HCT116 (cell line): ENCODE measurements at regions not wholly inside any gene's neighbourhood (a gene's known extent, or its start where the extent isn't known, plus 50 kb on each side); places are given as distances from the start of the nearest gene placed in this dataset.

Experiments
- ATAC-seq: fragments of 200-7000 bp; cut with Tn5 transposase; 2 replicates; pipeline ENCODE4 v1.9.1; 2020; ENCODE audit warnings: mild to moderate bottlenecking, moderate library complexity
- BruUV-seq: library from RNA; stranded (reverse); fragments of 400-500 nt; replicated peaks from 2 replicates; lab custom pipeline; 2021; lab: Mats Ljungman, UMichigan
- CTCF ChIA-PET: fragments of 300-600 bp; sonication (Branson Sonifier 250); formaldehyde crosslinking; loops from one replicate; lab custom pipeline; 2021; ENCODE audit warnings: antibody characterized with exemption; lab: Charles Lee
- POLR2A ChIA-PET: fragments of 300-600, 350-600 bp; sonication (Branson Sonifier 250); formaldehyde crosslinking; loops from one replicate; lab custom pipeline; 2021; ENCODE audit warnings: antibody characterized with exemption; lab: Charles Lee
- RAD21 ChIA-PET, 2 experiments: fragments of 300-600 bp; sonication (Branson Sonifier 250); formaldehyde crosslinking; loops; one replicate each; lab custom pipeline; 2023; ENCODE audit warnings: low total read pairs in 2 of 2; ENCODE audit not compliant: uncharacterized antibody in 2 of 2, unreplicated experiment in 2 of 2, low non-redundant PET in 1 of 2; lab: Charles Lee
- DNase-seq: peaks from one replicate; pipeline ENCODE4 v3.0.0-alpha.2; 2010; ENCODE audit warnings: low read depth, low spot score
- H2AFZ ChIP-seq: fragments of 200-600 bp; shearing (Covaris generic), sonication (generic); 2 replicates; pipeline ENCODE4 v1.6.1; 2017; ENCODE audit warnings: low read depth, mixed run types, mixed read lengths, antibody characterized with exemption, low read length; ENCODE audit not compliant: poor library complexity, severe bottlenecking
- H3K27ac ChIP-seq: 2 replicates; pipeline ENCODE4 v1.5.1; 2012; ENCODE audit warnings: low read depth, low read length
- H3K27me3 ChIP-seq: fragments of 200-600 bp; sonication (generic); 2 replicates; pipeline ENCODE4 v1.6.1; 2016; ENCODE audit warnings: mixed run types, low read length, mixed read lengths; ENCODE audit not compliant: insufficient read depth
- H3K36me3 ChIP-seq, 2 experiments: fragments of 200-500 bp in 1 of 2; fragments of 200-600 bp in 1 of 2; sonication (Bioruptor generic) in 1 of 2; sonication (generic) in 1 of 2; 2 replicates each; pipeline versions ENCODE4 v1.5.1 to v1.6.1; 2014 to 2016; ENCODE audit warnings: low read length in 2 of 2, inconsistent platforms in 1 of 2, mixed read lengths in 1 of 2, mixed run types in 1 of 2; ENCODE audit not compliant: insufficient read depth in 2 of 2, control insufficient read depth in 1 of 2
- H3K4me1 ChIP-seq, 2 experiments: fragments of 200-600 bp in 1 of 2; sonication (generic) in 1 of 2; 2 replicates each; pipeline versions ENCODE4 v1.5.1 to v1.6.1; 2012 to 2017; ENCODE audit warnings: low read length in 2 of 2, inconsistent platforms in 1 of 2, mild to moderate bottlenecking in 1 of 2, mixed read lengths in 1 of 2, mixed run types in 1 of 2, moderate library complexity in 1 of 2; ENCODE audit not compliant: insufficient read depth in 2 of 2, control insufficient read depth in 1 of 2
- H3K4me2 ChIP-seq: fragments of 200-600 bp; sonication (generic); 2 replicates; pipeline ENCODE4 v1.6.1; 2017; ENCODE audit warnings: mixed run types, low read length, mixed read lengths
- H3K4me3 ChIP-seq, 2 experiments: fragments of 200-600 bp in 1 of 2; sonication (generic) in 1 of 2; replicated peaks in 1 of 2; 2 replicates each; pipeline ENCODE4 v1.5.1; 2011 to 2016; ENCODE audit warnings: low read length in 2 of 2, control low read depth in 1 of 2, low read depth in 1 of 2, mild to moderate bottlenecking in 1 of 2, mixed read lengths in 1 of 2, mixed run types in 1 of 2
- H3K79me2 ChIP-seq: fragments of 200-600 bp; sonication (generic); 2 replicates; pipeline ENCODE4 v1.6.1; 2017; ENCODE audit warnings: mild to moderate bottlenecking, mixed run types, low read length, moderate library complexity, mixed read lengths; ENCODE audit not compliant: insufficient read depth
- H3K9ac ChIP-seq: fragments of 200-600 bp; sonication (generic); 2 replicates; pipeline ENCODE4 v1.6.1; 2016; ENCODE audit warnings: low read length, mixed read lengths
- H3K9me2 ChIP-seq: fragments of 200-600 bp; sonication (generic), shearing (Covaris generic); 2 replicates; pipeline ENCODE4 v1.6.1; 2017; ENCODE audit warnings: mixed run types, mild to moderate bottlenecking, moderate library complexity; ENCODE audit not compliant: insufficient read depth
- H3K9me3 ChIP-seq, 2 experiments: fragments of 200-500 bp in 1 of 2; fragments of 200-600 bp in 1 of 2; sonication (Bioruptor generic) in 1 of 2; sonication (generic) in 1 of 2; 2 replicates each; pipeline ENCODE4 v1.6.1; 2014 to 2017; ENCODE audit warnings: low read length in 2 of 2, mixed read lengths in 2 of 2, inconsistent platforms in 1 of 2, low read depth in 1 of 2, mild to moderate bottlenecking in 1 of 2, mixed run types in 1 of 2, moderate library complexity in 1 of 2; ENCODE audit not compliant: control insufficient read depth in 1 of 2, insufficient read depth in 1 of 2
- H4K20me1 ChIP-seq: fragments of 200-600 bp; sonication (generic), shearing (Covaris generic); 2 replicates; pipeline ENCODE4 v1.6.1; 2017; ENCODE audit warnings: mixed run types, mild to moderate bottlenecking, moderate library complexity; ENCODE audit not compliant: insufficient read depth
- CBX3 ChIP-seq: IDR thresholded peaks from 2 replicates; pipeline ENCODE4 v1.6.1; 2012; ENCODE audit warnings: low read depth
- EGR1 ChIP-seq: IDR thresholded peaks from 2 replicates; pipeline ENCODE4 v1.6.1; 2012; ENCODE audit warnings: low read depth
- EZH2phosphoT487 ChIP-seq: fragments of 200-600 bp; IDR thresholded peaks from 2 replicates; pipeline ENCODE4 v1.6.1; 2018; ENCODE audit warnings: antibody characterized with exemption, borderline replicate concordance
- POLR2AphosphoS5 ChIP-seq: IDR thresholded peaks from 2 replicates; pipeline ENCODE4 v1.6.1; 2011; ENCODE audit warnings: mild to moderate bottlenecking, low read depth, low read length, moderate library complexity
- SRF ChIP-seq: IDR thresholded peaks from 2 replicates; pipeline ENCODE4 v1.6.1; 2012; ENCODE audit warnings: low read depth
- ZNF274 ChIP-seq: fragments of 200-500 bp; sonication (Bioruptor generic); IDR thresholded peaks from 2 replicates; pipeline ENCODE4 v1.6.1; 2014; ENCODE audit warnings: mild to moderate bottlenecking, low read depth, low read length, inconsistent platforms
- intact Hi-C: fragments of 100-400 bp; cut with micrococcal nuclease; formaldehyde crosslinking; loops from 2 replicates; pipeline ENCODE4 v1.10.0; 2022

DNA sequence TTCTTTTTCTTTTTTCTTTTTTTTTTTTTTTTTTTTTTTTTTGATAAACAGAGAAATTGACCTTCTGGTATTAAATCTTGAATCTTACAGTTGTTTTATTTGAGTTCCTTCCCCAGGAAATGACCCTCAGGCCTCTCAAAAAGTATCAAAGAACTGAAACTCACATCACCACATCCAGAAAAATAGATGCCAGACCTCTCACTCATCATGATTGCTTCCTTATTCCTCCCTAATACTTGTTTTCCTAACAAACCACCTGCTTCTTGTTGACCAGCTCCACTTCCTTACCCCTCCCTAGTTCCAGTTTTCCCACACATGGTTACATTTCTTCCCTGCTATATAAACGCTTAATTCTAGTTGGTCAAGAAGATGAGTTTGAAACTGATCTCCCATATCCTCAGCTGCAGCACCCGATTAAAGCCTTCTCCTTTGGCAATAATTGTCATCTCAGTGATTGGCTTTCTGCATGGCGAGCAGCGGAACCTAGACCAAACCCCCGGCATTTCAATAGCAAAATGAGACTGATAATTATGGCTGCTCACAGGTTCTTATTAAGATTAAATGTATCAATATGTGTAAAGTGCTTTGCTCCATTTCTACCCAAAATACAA, 681.1 kb upstream of the AUTS2 start:
- ChIA-PET RAD21 (no interaction called here), CTCF (no interaction called here), POLR2A (no interaction called here)
- intact Hi-C loops: no loop called here
- Histone ChIP-seq H3K27me3 (no peaks in the 10 kb centered on the region), H3K4me1 (no peaks in the 10 kb centered on the region), H3K27ac (no peak overlapping the region), H3K4me2 (no peak overlapping the region), H3K9me3 (peaks cover 3 to 27% of the 10 kb centered on the region in 2 experiments; a peak in 2 of 4 replicates), H2AFZ (no peak overlapping the region), H3K9ac (no peak overlapping the region), H3K36me3 (no peaks in the 10 kb centered on the region), H3K4me3 (no peak overlapping the region), H3K9me2 (no peaks in the 10 kb centered on the region), H3K79me2 (no peaks in the 10 kb centered on the region), H4K20me1 (no peaks in the 10 kb centered on the region)
- TF ChIP-seq ZNF274: no peak
- TF ChIP-seq EZH2phosphoT487: no peak
- no peak for TF ChIP-seq POLR2AphosphoS5
- BruUV-seq: no TSS peak
- ATAC-seq (no peak), DNase-seq (no peak)

DNA sequence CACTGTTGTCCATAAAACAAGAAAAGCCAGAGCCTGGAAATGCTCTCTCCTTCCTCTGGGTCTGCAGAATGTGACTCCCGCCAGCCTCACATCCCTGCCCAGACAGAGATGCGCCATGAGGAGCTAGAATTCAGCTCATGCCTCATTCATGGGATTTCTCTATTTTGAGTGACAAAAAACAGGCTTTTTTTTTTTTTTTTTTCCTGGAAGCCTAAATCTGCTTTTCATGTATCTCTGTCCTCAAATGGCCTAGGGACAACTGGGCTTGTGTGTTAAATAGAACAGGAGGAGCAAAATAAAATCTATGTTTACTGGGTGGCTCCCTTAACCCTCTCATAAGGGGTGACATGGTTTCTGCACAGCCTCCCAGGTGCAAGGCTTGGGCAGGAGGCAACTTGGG, 679.7 kb upstream of the AUTS2 start:
- POLR2A ChIA-PET: no interaction called here
- intact Hi-C loops: no loop called here

More for the DNA sequence above, 679.7 kb upstream of the AUTS2 start:
- Histone ChIP-seq H3K79me2 (no peaks in the 10 kb centered on the region), H3K9ac (no peak overlapping the region), H3K4me3 (no peak overlapping the region), H3K27me3 (no peaks in the 10 kb centered on the region), H3K27ac (no peak overlapping the region), H2AFZ (no peak overlapping the region), H3K4me1 (no peaks in the 10 kb centered on the region), H3K9me3 (peaks cover 3 to 36% of the 10 kb centered on the region in 2 experiments; a peak in 2 of 4 replicates), H3K36me3 (no peaks in the 10 kb centered on the region), H4K20me1 (no peaks in the 10 kb centered on the region), H3K4me2 (no peak overlapping the region), H3K9me2 (no peaks in the 10 kb centered on the region)
- BruUV-seq: no TSS peak
- TF ChIP-seq EGR1 (no peak), CBX3 (no peak), SRF (no peak)
- ChIA-PET CTCF (no interaction called here), RAD21 (no interaction called here)
- ATAC-seq (no peak), DNase-seq (no peak)
